H9 (cell line): ENCODE measurements at regions not wholly inside any gene's neighbourhood (a gene's known extent, or its start where the extent isn't known, plus 50 kb on each side); places are given as distances from the start of the nearest gene placed in this dataset.

Experiments
- DNase-seq: peaks from one replicate; pipeline ENCODE4 v3.0.0-alpha.2; 2017
- H2AFZ ChIP-seq: one replicate; pipeline ENCODE4 v1.6.1; 2013; ENCODE audit warnings: mild to moderate bottlenecking, low read length, control low read depth, moderate library complexity
- H2AK5ac ChIP-seq: 2 replicates; pipeline ENCODE4 v1.6.1; 2013; ENCODE audit warnings: low read length, control low read depth, mixed read lengths; ENCODE audit not compliant: insufficient read length
- H2BK120ac ChIP-seq: one replicate; pipeline ENCODE4 v1.6.1; 2013; ENCODE audit warnings: low read depth, mild to moderate bottlenecking, low read length, control low read depth, inconsistent platforms; ENCODE audit not compliant: poor library complexity, severe bottlenecking
- H2BK12ac ChIP-seq: 2 replicates; pipeline ENCODE4 v1.6.1; 2013; ENCODE audit warnings: low read length, control low read depth, mixed read lengths, low read depth; ENCODE audit not compliant: insufficient read length
- H2BK15ac ChIP-seq: 2 replicates; pipeline ENCODE4 v1.6.1; 2013; ENCODE audit warnings: low read depth, low read length, control low read depth
- H2BK20ac ChIP-seq: one replicate; pipeline ENCODE4 v1.6.1; 2013; ENCODE audit warnings: low read depth, mild to moderate bottlenecking, low read length, control low read depth, inconsistent platforms; ENCODE audit not compliant: poor library complexity, severe bottlenecking
- H2BK5ac ChIP-seq: 2 replicates; pipeline ENCODE4 v1.6.1; 2013; ENCODE audit warnings: low read length, control low read depth, mixed read lengths; ENCODE audit not compliant: insufficient read length
- H3K14ac ChIP-seq: 2 replicates; pipeline ENCODE4 v1.6.1; 2013; ENCODE audit warnings: low read length, control low read depth; ENCODE audit not compliant: insufficient read depth
- H3K18ac ChIP-seq: 2 replicates; pipeline ENCODE4 v1.6.1; 2013; ENCODE audit warnings: low read depth, mild to moderate bottlenecking, mixed read lengths, low read length, control low read depth; ENCODE audit not compliant: insufficient read length
- H3K23ac ChIP-seq: 2 replicates; pipeline ENCODE4 v1.6.1; 2013; ENCODE audit warnings: low read length, control low read depth, mixed read lengths, low read depth; ENCODE audit not compliant: insufficient read length
- H3K23me2 ChIP-seq: 2 replicates; pipeline ENCODE4 v1.6.1; 2013; ENCODE audit warnings: low read depth, mild to moderate bottlenecking, mixed read lengths, low read length, control low read depth; ENCODE audit not compliant: insufficient read length, poor library complexity, severe bottlenecking
- H3K27ac ChIP-seq: 2 replicates; pipeline ENCODE4 v1.5.1; 2013; ENCODE audit warnings: low read length, control low read depth, mixed read lengths, low read depth; ENCODE audit not compliant: insufficient read length
- H3K27me3 ChIP-seq: 2 replicates; pipeline ENCODE4 v1.6.1; 2013; ENCODE audit warnings: low read length, control low read depth, inconsistent platforms; ENCODE audit not compliant: insufficient read depth
- H3K4ac ChIP-seq: 2 replicates; pipeline ENCODE4 v1.6.1; 2013; ENCODE audit warnings: low read depth, mild to moderate bottlenecking, control low read depth, inconsistent platforms, low read length, moderate library complexity
- H3K4me1 ChIP-seq: 2 replicates; pipeline ENCODE4 v1.6.1; 2013; ENCODE audit warnings: low read length, control low read depth, inconsistent platforms; ENCODE audit not compliant: insufficient read depth
- H3K4me2 ChIP-seq: 2 replicates; pipeline ENCODE4 v1.6.1; 2013; ENCODE audit warnings: low read length, control low read depth, mixed read lengths; ENCODE audit not compliant: insufficient read length, insufficient read depth
- H3K56ac ChIP-seq: 2 replicates; pipeline ENCODE4 v1.6.1; 2013; ENCODE audit warnings: low read depth, mild to moderate bottlenecking, mixed read lengths, low read length, control low read depth; ENCODE audit not compliant: insufficient read length
- H3K79me1 ChIP-seq: 2 replicates; pipeline ENCODE4 v1.6.1; 2013; ENCODE audit warnings: low read depth, mild to moderate bottlenecking, moderate library complexity, low read length, control low read depth, inconsistent platforms; ENCODE audit not compliant: insufficient read depth, poor library complexity, severe bottlenecking
- H3K79me2 ChIP-seq: 2 replicates; pipeline ENCODE4 v1.6.1; 2013; ENCODE audit warnings: low read length, control low read depth, inconsistent platforms; ENCODE audit not compliant: insufficient read depth
- H3K9ac ChIP-seq: 2 replicates; pipeline ENCODE4 v1.6.1; 2013; ENCODE audit warnings: low read length, control low read depth, mixed read lengths; ENCODE audit not compliant: insufficient read length; ENCODE audit errors: extremely low read depth
- H3K9me3 ChIP-seq: one replicate; pipeline ENCODE4 v1.6.1; 2013; ENCODE audit warnings: low read depth, low read length, inconsistent platforms; ENCODE audit not compliant: control insufficient read depth
- H3T11ph ChIP-seq: one replicate; pipeline ENCODE4 v1.6.1; 2013; ENCODE audit warnings: mild to moderate bottlenecking, low read length, control low read depth, inconsistent platforms
- H4K20me1 ChIP-seq: one replicate; pipeline ENCODE4 v1.6.1; 2013; ENCODE audit not compliant: control insufficient read depth, insufficient read length, insufficient read depth
- H4K5ac ChIP-seq: 2 replicates; pipeline ENCODE4 v1.6.1; 2013; ENCODE audit warnings: low read depth, mild to moderate bottlenecking, mixed read lengths, low read length, control low read depth; ENCODE audit not compliant: insufficient read length
- H4K8ac ChIP-seq: replicated peaks from 2 replicates; pipeline ENCODE4 v1.6.1; 2013; ENCODE audit warnings: low read length, control low read depth, mixed read lengths, low read depth; ENCODE audit not compliant: insufficient read length
- H4K91ac ChIP-seq: 2 replicates; pipeline ENCODE4 v1.6.1; 2013; ENCODE audit warnings: low read depth, mild to moderate bottlenecking, moderate library complexity, mixed read lengths, low read length, control low read depth; ENCODE audit not compliant: insufficient read length
- H3K27ac Mint-ChIP-seq, 3 experiments: 2 replicates in 2 of 3; 3 replicates in 1 of 3; pipeline ENCODE4 v1.8.0; 2020 to 2021; ENCODE audit warnings: mixed read lengths in 3 of 3, mild to moderate bottlenecking in 1 of 3, moderate library complexity in 1 of 3
- H3K27me3 Mint-ChIP-seq: 2 replicates; pipeline ENCODE4 v1.8.0; 2021; ENCODE audit warnings: low read depth, mild to moderate bottlenecking, moderate library complexity, mixed read lengths
- H3K36me3 Mint-ChIP-seq, 3 experiments: 2 replicates in 2 of 3; 3 replicates in 1 of 3; pipeline ENCODE4 v1.8.0; 2020 to 2021; ENCODE audit warnings: low read depth in 3 of 3, mixed read lengths in 3 of 3; ENCODE audit not compliant: insufficient read depth in 1 of 3
- H3K4me1 Mint-ChIP-seq, 2 experiments: 2 replicates each; pipeline ENCODE4 v1.8.0; 2020; ENCODE audit warnings: mixed read lengths in 2 of 2
- H3K4me3 Mint-ChIP-seq, 2 experiments: 2 replicates in 1 of 2; 3 replicates in 1 of 2; pipeline ENCODE4 v1.8.0; 2020 to 2021; ENCODE audit warnings: mild to moderate bottlenecking in 2 of 2, mixed read lengths in 2 of 2, moderate library complexity in 1 of 2
- H3K9me3 Mint-ChIP-seq, 2 experiments: 2 replicates in 1 of 2; 3 replicates in 1 of 2; pipeline ENCODE4 v1.8.0; 2020; ENCODE audit warnings: mild to moderate bottlenecking in 2 of 2, mixed read lengths in 2 of 2, moderate library complexity in 1 of 2
- TF ChIP-seq, protein P1 (sequence below): fragments of 200-600 bp; sonication (generic); conservative IDR thresholded peaks from 3 replicates; pipeline ENCODE4 v1.8.0; 2021; ENCODE audit warnings: antibody characterized with exemption, mild to moderate bottlenecking

DNA sequence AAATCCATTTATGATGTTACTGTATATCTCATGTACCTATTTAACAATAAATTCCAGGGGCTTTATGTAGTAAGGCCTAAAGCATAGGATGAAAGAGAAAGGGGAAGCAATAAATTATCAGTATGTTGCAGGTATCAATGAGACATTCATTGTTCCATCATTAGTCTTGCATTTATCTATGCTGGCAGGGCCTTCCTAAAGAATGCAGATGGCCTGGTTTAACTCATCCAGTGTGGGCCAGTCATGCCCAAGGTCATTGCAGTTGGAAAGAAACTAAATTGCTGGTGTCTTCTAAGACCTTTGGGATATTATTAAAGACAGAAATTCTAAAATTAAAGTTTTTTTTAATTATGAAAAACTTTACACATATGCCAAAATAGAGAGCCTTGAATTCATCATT, 98.3 kb downstream of the AVPR1A start:
- H3K27ac ChIP-seq = no peak overlapping the region
- no peak overlapping the region for H4K91ac ChIP-seq
- H3K9me3 ChIP-seq = no peaks in the 10 kb centered on the region
- no peak overlapping the region for H2BK5ac ChIP-seq
- no peak overlapping the region for H4K5ac ChIP-seq
- H3K18ac ChIP-seq = no peak overlapping the region
- H2BK15ac ChIP-seq = no peak overlapping the region
- Mint-ChIP-seq H3K27me3 (no peaks in the 10 kb centered on the region; the same call in 1 of the 2 replicates), H3K27ac (no peak overlapping the region), H3K4me1 (no peaks in the 10 kb centered on the region; a peak in 1 of 4 replicates), H3K36me3 (no peaks in the 10 kb centered on the region), H3K4me3 (no peak overlapping the region), H3K9me3 (no peaks in the 10 kb centered on the region)
- no peak overlapping the region for H2BK120ac ChIP-seq
- H3K79me1 ChIP-seq = no peaks in the 10 kb centered on the region
- H4K8ac ChIP-seq = no peak overlapping the region
- H3K23ac ChIP-seq = no peak overlapping the region
- H4K20me1 ChIP-seq = no peaks in the 10 kb centered on the region
- H3K23me2 ChIP-seq = no peaks in the 10 kb centered on the region
- H3K56ac ChIP-seq = no peak overlapping the region
- H3K4me2 ChIP-seq = no peak overlapping the region
- no peaks in the 10 kb centered on the region for H3K79me2 ChIP-seq
- no peak overlapping the region for H2BK12ac ChIP-seq
- H3T11ph ChIP-seq = no peak overlapping the region
- H2AK5ac ChIP-seq = no peak overlapping the region
- H3K4ac ChIP-seq = no peak overlapping the region
- H2AFZ ChIP-seq = no peak overlapping the region
- H3K4me1 ChIP-seq = no peaks in the 10 kb centered on the region
- no peak overlapping the region for H2BK20ac ChIP-seq
- no peak overlapping the region for H3K9ac ChIP-seq
- H3K14ac ChIP-seq = no peak overlapping the region
- TF ChIP-seq, protein P1, sequence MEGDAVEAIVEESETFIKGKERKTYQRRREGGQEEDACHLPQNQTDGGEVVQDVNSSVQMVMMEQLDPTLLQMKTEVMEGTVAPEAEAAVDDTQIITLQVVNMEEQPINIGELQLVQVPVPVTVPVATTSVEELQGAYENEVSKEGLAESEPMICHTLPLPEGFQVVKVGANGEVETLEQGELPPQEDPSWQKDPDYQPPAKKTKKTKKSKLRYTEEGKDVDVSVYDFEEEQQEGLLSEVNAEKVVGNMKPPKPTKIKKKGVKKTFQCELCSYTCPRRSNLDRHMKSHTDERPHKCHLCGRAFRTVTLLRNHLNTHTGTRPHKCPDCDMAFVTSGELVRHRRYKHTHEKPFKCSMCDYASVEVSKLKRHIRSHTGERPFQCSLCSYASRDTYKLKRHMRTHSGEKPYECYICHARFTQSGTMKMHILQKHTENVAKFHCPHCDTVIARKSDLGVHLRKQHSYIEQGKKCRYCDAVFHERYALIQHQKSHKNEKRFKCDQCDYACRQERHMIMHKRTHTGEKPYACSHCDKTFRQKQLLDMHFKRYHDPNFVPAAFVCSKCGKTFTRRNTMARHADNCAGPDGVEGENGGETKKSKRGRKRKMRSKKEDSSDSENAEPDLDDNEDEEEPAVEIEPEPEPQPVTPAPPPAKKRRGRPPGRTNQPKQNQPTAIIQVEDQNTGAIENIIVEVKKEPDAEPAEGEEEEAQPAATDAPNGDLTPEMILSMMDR = no peak
- DNase-seq = no peak
- H3K27me3 ChIP-seq = no peaks in the 10 kb centered on the region
